Osteocyte (in vitro differentiated cells): ENCODE measurements at regions not wholly inside any gene's neighbourhood (a gene's known extent, or its start where the extent isn't known, plus 50 kb on each side); places are given as distances from the start of the nearest gene placed in this dataset.

Experiments
- DNase-seq: peaks from one replicate; pipeline ENCODE4 v3.0.0; 2021; ENCODE audit warnings: mixed read lengths; ENCODE audit not compliant: unreplicated experiment; ENCODE audit errors: extremely low spot score
- H3K27ac Mint-ChIP-seq: one replicate; pipeline ENCODE4 v1.8.0; 2021; ENCODE audit warnings: mild to moderate bottlenecking, mixed read lengths; ENCODE audit not compliant: unreplicated experiment
- H3K27me3 Mint-ChIP-seq: one replicate; pipeline ENCODE4 v1.8.0; 2021; ENCODE audit warnings: mixed read lengths; ENCODE audit not compliant: unreplicated experiment
- H3K36me3 Mint-ChIP-seq: one replicate; pipeline ENCODE4 v1.8.0; 2021; ENCODE audit warnings: mixed read lengths; ENCODE audit not compliant: unreplicated experiment
- H3K4me1 Mint-ChIP-seq: one replicate; pipeline ENCODE4 v1.8.0; 2021; ENCODE audit warnings: mixed read lengths; ENCODE audit not compliant: unreplicated experiment
- H3K4me3 Mint-ChIP-seq: one replicate; pipeline ENCODE4 v1.8.0; 2021; ENCODE audit warnings: mild to moderate bottlenecking, moderate library complexity, mixed read lengths; ENCODE audit not compliant: unreplicated experiment
- H3K9me3 Mint-ChIP-seq: one replicate; pipeline ENCODE4 v1.8.0; 2021; ENCODE audit warnings: mixed read lengths; ENCODE audit not compliant: unreplicated experiment
- CTCF ChIP-seq: fragments of 200-600 bp; sonication (generic); IDR thresholded peaks from 2 replicates; pipeline ENCODE4 v1.5.0; 2021; ENCODE audit warnings: antibody characterized with exemption, mild to moderate bottlenecking, moderate library complexity

- H3K9me3 Mint-ChIP-seq: no peaks in the 10 kb centered on the region
- H3K27ac Mint-ChIP-seq: peak overlapping the region; percentile 10
- no peaks in the 10 kb centered on the region for H3K36me3 Mint-ChIP-seq
- no peak for TF ChIP-seq CTCF
- DNase-seq: no peak
- peaks cover 22% of the 10 kb centered on the region for H3K27me3 Mint-ChIP-seq
- peaks cover 49% of the 10 kb centered on the region for H3K4me1 Mint-ChIP-seq
- H3K4me3 Mint-ChIP-seq: no peak overlapping the region
Observed at GRCh38 chr20:48287021-48287494, 501.8 kb upstream of the SULF2 start.

GRCh38 chr20:48286601-48287000 lies 501.3 kb upstream of the SULF2 start:
- Mint-ChIP-seq H3K27ac (peak overlapping the region; percentile 10), H3K4me1 (peaks cover 49% of the 10 kb centered on the region)

GRCh38 chr20:48285656-48286055 lies 500.4 kb upstream of the SULF2 start:
- Mint-ChIP-seq H3K4me3 (no peak overlapping the region), H3K27me3 (peaks cover 29% of the 10 kb centered on the region), H3K4me1 (peaks cover 49% of the 10 kb centered on the region), H3K36me3 (no peaks in the 10 kb centered on the region), H3K9me3 (no peaks in the 10 kb centered on the region), H3K27ac (no peak overlapping the region)
- no peak for TF ChIP-seq CTCF
- DNase-seq: no peak

More at GRCh38 chr20:48286601-48287000, 501.3 kb upstream of the SULF2 start:
- no peak overlapping the region for H3K4me3 Mint-ChIP-seq
- no peaks in the 10 kb centered on the region for H3K36me3 Mint-ChIP-seq
- peaks cover 24% of the 10 kb centered on the region for H3K27me3 Mint-ChIP-seq
- TF ChIP-seq CTCF: no peak
- H3K9me3 Mint-ChIP-seq: no peaks in the 10 kb centered on the region
- no peak for DNase-seq

GRCh38 chr20:48284837-48285236 lies 499.6 kb upstream of the SULF2 start:
- no peak for DNase-seq
- Mint-ChIP-seq H3K4me3 (no peak overlapping the region), H3K9me3 (no peaks in the 10 kb centered on the region), H3K36me3 (no peaks in the 10 kb centered on the region), H3K4me1 (peaks cover 49% of the 10 kb centered on the region), H3K27me3 (peaks cover 25% of the 10 kb centered on the region), H3K27ac (no peak overlapping the region)
- TF ChIP-seq CTCF: no peak

GRCh38 chr20:48284315-48284714 lies 499.0 kb upstream of the SULF2 start:
- Mint-ChIP-seq H3K36me3 (no peaks in the 10 kb centered on the region), H3K4me3 (no peak overlapping the region), H3K27ac (no peak overlapping the region), H3K9me3 (no peaks in the 10 kb centered on the region), H3K27me3 (peaks cover 26% of the 10 kb centered on the region), H3K4me1 (peaks cover 46% of the 10 kb centered on the region)
- TF ChIP-seq CTCF: no peak
- DNase-seq: no peak
